ENCODE measurements at regions not wholly inside any gene's neighbourhood (a gene's known extent, or its start where the extent isn't known, plus 50 kb on each side); places are given as distances from the start of the nearest gene placed in this dataset.

DNA sequence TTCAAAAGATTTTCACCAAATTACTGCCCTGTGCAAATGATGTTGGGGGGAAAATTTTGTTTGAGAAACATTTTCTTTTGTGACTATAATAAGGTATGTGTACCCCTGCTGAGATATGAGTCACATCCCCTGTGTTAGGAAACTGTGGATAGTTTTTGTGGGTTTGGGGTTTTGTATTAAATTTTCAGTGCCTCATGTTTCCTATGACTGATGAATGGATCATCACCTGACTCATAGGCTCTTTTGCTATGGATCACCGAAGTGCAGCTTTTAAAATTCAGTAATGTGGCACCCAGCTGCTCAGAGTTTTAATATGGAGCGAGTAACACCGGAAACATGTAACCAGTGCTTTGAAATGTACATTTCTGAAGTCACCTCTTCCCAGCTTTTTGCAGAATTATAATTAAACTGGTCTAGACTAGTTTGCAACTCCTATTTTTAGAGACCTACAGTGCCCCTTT lies 167.4 kb upstream of the HMGA2 start:
- intact Hi-C loops (cut with micrococcal nuclease; ENCODE audit: unreplicated experiment) = no loop called here
- DNase-seq (ENCODE audit: low spot score) = no peak
- Histone ChIP-seq H3K9me3 (ENCODE audit: low read length) (no peaks in the 10 kb centered on the region), H3K27ac (ENCODE audit: low read depth, low read length, poor library complexity, severe bottlenecking) (no peak overlapping the region), H3K4me1 (ENCODE audit: insufficient read depth, low read length, poor library complexity, severe bottlenecking) (no peaks in the 10 kb centered on the region), H3K9me2 (ENCODE audit: insufficient read depth, low read length) (no peaks in the 10 kb centered on the region), H4K20me1 (ENCODE audit: insufficient read depth, low read length) (no peaks in the 10 kb centered on the region), H3K4me3 (ENCODE audit: low read depth, low read length, poor library complexity, severe bottlenecking) (no peak overlapping the region), H3K4me2 (ENCODE audit: low read length) (no peak overlapping the region), H3K36me3 (ENCODE audit: insufficient read depth, low read length) (no peaks in the 10 kb centered on the region), H2AFZ (ENCODE audit: low read length) (no peak overlapping the region), H3K79me2 (ENCODE audit: insufficient read depth, low read depth, low read length) (no peaks in the 10 kb centered on the region)
- ChIA-PET POLR2A (no interaction called here), CTCF (ENCODE audit: unreplicated experiment) (no interaction called here)
- no TSS peak for BruUV-seq (replicated peaks)
- TF ChIP-seq EZH2phosphoT487 (IDR thresholded peaks at IDR 0.05; ENCODE audit: borderline replicate concordance, low read depth, low read length) = no peak
- TF ChIP-seq, protein P1, sequence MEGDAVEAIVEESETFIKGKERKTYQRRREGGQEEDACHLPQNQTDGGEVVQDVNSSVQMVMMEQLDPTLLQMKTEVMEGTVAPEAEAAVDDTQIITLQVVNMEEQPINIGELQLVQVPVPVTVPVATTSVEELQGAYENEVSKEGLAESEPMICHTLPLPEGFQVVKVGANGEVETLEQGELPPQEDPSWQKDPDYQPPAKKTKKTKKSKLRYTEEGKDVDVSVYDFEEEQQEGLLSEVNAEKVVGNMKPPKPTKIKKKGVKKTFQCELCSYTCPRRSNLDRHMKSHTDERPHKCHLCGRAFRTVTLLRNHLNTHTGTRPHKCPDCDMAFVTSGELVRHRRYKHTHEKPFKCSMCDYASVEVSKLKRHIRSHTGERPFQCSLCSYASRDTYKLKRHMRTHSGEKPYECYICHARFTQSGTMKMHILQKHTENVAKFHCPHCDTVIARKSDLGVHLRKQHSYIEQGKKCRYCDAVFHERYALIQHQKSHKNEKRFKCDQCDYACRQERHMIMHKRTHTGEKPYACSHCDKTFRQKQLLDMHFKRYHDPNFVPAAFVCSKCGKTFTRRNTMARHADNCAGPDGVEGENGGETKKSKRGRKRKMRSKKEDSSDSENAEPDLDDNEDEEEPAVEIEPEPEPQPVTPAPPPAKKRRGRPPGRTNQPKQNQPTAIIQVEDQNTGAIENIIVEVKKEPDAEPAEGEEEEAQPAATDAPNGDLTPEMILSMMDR (conservative IDR thresholded peaks at IDR 0.05; ENCODE audit: low read length) = no peak

DNA sequence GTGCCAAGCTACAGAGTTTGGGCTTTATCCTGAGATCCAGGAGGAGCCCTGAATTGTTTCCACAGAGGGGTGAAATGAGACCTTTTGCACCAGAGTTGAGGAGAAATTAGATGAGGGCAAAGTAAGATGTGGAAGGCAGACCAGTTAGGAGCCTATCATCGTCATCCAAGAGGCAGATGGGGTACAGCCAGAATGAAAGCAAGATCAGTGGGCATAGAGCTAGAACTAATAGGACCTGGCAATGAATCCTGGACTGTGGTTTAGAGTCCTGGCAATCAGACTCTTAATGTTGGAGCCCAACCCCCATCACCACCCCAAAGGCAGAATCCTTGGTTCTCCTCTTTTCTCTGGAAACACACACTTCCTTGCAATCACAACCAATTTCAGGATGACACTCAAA lies 166.6 kb upstream of the HMGA2 start:
- Histone ChIP-seq H3K27ac (ENCODE audit: low read depth, low read length, poor library complexity, severe bottlenecking) (no peak overlapping the region), H2AFZ (ENCODE audit: low read length) (no peak overlapping the region), H3K9me3 (ENCODE audit: low read length) (no peaks in the 10 kb centered on the region), H4K20me1 (ENCODE audit: insufficient read depth, low read length) (no peaks in the 10 kb centered on the region), H3K4me2 (ENCODE audit: low read length) (no peak overlapping the region), H3K36me3 (ENCODE audit: insufficient read depth, low read length) (no peaks in the 10 kb centered on the region), H3K9me2 (ENCODE audit: insufficient read depth, low read length) (no peaks in the 10 kb centered on the region), H3K4me1 (ENCODE audit: insufficient read depth, low read length, poor library complexity, severe bottlenecking) (no peaks in the 10 kb centered on the region), H3K79me2 (ENCODE audit: insufficient read depth, low read depth, low read length) (no peaks in the 10 kb centered on the region), H3K4me3 (ENCODE audit: low read depth, low read length, poor library complexity, severe bottlenecking) (no peak overlapping the region)
- ChIA-PET POLR2A (no interaction called here), CTCF (ENCODE audit: unreplicated experiment) (no interaction called here)
- DNase-seq (ENCODE audit: low spot score) = no peak
- BruUV-seq (replicated peaks) = no TSS peak
- no peak for TF ChIP-seq EZH2phosphoT487 (IDR thresholded peaks at IDR 0.05; ENCODE audit: borderline replicate concordance, low read depth, low read length)
- TF ChIP-seq, protein P1 (conservative IDR thresholded peaks at IDR 0.05; ENCODE audit: low read length) = no peak
- intact Hi-C loops (cut with micrococcal nuclease; ENCODE audit: unreplicated experiment) = no loop called here

DNA sequence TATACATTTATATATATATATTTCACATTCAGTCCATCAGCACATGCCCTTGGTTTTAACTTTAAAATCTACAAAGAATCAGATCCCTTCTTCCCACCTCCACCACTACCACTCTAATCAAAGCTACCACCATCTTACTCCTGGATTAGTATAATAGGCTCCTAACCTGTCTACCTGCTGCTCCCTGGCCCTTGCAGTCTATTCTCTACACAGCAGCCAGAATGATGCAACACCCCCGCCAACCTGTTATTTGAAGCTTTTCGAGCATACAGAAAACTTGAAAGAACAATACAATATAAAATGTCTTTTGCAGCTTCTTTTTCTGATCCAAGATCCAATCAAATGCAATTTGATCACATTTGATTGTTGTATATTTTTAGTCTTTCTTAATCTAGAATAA lies 165.9 kb upstream of the HMGA2 start:
- intact Hi-C loops (cut with micrococcal nuclease; ENCODE audit: unreplicated experiment) = no loop called here

More for the DNA sequence above, 165.9 kb upstream of the HMGA2 start:
- no TSS peak for BruUV-seq (replicated peaks)
- Histone ChIP-seq H3K4me1 (ENCODE audit: insufficient read depth, low read length, poor library complexity, severe bottlenecking) (no peaks in the 10 kb centered on the region), H3K4me2 (ENCODE audit: low read length) (no peak overlapping the region), H3K27ac (ENCODE audit: low read depth, low read length, poor library complexity, severe bottlenecking) (no peak overlapping the region), H3K9me3 (ENCODE audit: low read length) (no peaks in the 10 kb centered on the region), H3K9me2 (ENCODE audit: insufficient read depth, low read length) (no peaks in the 10 kb centered on the region), H3K36me3 (ENCODE audit: insufficient read depth, low read length) (no peaks in the 10 kb centered on the region), H3K79me2 (ENCODE audit: insufficient read depth, low read depth, low read length) (no peaks in the 10 kb centered on the region), H3K4me3 (ENCODE audit: low read depth, low read length, poor library complexity, severe bottlenecking) (no peak overlapping the region), H2AFZ (ENCODE audit: low read length) (no peak overlapping the region), H4K20me1 (ENCODE audit: insufficient read depth, low read length) (no peaks in the 10 kb centered on the region)
- ChIA-PET POLR2A (no interaction called here), CTCF (ENCODE audit: unreplicated experiment) (no interaction called here)
- no peak for DNase-seq (ENCODE audit: low spot score)
- TF ChIP-seq, protein P1 (conservative IDR thresholded peaks at IDR 0.05; ENCODE audit: low read length) = no peak
- TF ChIP-seq EZH2phosphoT487 (IDR thresholded peaks at IDR 0.05; ENCODE audit: borderline replicate concordance, low read depth, low read length) = no peak

Data from OCI-LY7 (cell line).